ENCODE measurements at regions not wholly inside any gene's neighbourhood (a gene's known extent, or its start where the extent isn't known, plus 50 kb on each side); places are given as distances from the start of the nearest gene placed in this dataset.

DNA sequence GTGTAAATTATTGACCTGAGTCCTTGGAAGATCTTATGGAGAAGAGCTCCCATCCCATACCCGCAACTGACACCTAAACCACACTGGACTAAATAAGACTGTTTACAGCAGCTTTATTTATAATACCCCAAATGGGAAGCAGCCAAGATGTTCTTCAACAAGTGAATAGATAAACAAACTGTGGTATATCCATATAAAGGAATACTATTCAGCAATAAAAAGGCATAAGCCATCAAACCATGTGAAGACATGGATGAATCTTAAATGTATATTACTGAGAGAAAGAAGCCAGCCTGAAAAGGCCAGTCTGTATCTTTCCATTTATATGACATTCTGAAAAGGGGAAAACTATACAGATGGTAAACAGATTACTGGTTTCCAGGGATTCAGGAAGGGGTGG lies 212.7 kb downstream of the TPBG start:
- TF ChIP-seq, protein P1, sequence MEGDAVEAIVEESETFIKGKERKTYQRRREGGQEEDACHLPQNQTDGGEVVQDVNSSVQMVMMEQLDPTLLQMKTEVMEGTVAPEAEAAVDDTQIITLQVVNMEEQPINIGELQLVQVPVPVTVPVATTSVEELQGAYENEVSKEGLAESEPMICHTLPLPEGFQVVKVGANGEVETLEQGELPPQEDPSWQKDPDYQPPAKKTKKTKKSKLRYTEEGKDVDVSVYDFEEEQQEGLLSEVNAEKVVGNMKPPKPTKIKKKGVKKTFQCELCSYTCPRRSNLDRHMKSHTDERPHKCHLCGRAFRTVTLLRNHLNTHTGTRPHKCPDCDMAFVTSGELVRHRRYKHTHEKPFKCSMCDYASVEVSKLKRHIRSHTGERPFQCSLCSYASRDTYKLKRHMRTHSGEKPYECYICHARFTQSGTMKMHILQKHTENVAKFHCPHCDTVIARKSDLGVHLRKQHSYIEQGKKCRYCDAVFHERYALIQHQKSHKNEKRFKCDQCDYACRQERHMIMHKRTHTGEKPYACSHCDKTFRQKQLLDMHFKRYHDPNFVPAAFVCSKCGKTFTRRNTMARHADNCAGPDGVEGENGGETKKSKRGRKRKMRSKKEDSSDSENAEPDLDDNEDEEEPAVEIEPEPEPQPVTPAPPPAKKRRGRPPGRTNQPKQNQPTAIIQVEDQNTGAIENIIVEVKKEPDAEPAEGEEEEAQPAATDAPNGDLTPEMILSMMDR (IDR thresholded peaks at IDR 0.05), result no peak

DNA sequence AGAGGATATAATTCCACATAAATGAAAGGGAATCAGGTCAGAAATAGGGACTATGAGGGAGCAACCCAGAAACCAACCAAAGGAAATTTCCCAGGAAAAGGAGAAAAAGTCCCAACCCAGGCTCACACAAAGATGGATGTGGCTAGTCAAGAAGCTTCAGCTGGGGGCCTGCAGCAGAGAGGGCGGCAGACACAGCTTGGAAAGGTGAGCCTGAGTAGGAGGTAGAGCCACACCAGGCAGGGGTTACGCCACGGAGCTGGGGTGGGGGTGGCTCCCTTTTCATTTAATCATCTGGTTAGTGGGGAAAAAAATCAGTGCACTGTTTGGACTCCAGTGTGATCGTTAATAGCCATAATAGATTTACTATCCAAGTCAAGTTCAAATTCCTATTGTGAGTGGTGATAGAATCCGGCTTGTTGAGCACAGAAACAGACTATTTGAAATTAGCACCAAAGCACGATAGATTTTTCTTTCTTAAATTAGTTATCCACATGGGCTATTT lies 220.6 kb downstream of the TPBG start:
- TF ChIP-seq, protein P1 (IDR thresholded peaks at IDR 0.05), result no peak

DNA sequence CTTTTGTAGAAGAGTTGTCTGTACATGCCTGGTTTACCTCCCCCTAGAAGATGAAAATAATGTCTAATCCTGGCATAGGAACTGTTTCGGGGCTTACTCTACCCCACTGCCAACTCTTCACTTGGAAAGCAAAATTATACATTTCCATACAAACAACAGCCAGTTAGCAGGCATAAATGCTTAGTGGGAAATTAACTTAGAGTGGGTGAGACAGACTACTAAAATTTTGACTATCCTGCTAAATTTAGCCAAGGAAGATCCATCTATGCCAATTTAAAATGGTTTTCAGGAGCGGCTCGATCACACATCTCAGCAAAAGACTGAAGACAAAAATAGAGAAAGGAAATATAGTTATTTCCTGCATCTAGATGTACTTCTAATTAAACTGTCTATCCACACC lies 221.2 kb downstream of the TPBG start:
- TF ChIP-seq, protein P1 (IDR thresholded peaks at IDR 0.05), result no peak

GRCh38 chr6:82588020-82588419 lies 224.4 kb downstream of the TPBG start:
- TF ChIP-seq, protein P1 (IDR thresholded peaks at IDR 0.05), result no peak

DNA sequence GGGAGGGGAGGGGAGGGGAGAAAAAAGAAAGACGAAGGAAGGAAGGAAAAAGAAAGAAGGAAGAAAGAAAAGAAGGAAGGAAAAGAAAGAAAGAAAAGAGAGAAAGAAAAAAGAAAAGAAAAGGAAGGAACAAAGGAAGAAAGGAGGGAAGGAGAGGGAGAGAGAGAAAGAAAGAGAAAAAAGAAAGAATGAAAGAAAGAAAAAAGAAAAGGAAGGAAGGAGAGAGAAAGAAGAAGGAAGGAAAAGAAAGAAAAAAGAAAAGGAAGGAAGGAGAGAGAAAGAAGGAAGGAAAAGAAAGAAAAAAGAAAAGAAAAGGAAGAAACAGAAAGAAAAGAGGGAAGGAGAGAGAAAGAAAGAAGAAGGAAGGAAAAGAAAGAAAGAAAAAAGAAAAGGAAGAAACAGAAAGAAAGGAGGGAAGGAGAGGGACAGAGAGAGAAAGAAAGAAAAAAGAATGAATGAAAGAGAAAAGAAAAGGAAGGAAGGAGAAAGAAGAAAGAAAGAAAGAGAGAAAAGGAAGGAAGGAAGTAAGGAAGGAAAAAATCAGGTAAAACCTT lies 225.3 kb downstream of the TPBG start:
- TF ChIP-seq, protein P1 (IDR thresholded peaks at IDR 0.05), result no peak

GRCh38 chr6:82589509-82590206 lies 226.0 kb downstream of the TPBG start:
- TF ChIP-seq, protein P1 (IDR thresholded peaks at IDR 0.05), result no peak

DNA sequence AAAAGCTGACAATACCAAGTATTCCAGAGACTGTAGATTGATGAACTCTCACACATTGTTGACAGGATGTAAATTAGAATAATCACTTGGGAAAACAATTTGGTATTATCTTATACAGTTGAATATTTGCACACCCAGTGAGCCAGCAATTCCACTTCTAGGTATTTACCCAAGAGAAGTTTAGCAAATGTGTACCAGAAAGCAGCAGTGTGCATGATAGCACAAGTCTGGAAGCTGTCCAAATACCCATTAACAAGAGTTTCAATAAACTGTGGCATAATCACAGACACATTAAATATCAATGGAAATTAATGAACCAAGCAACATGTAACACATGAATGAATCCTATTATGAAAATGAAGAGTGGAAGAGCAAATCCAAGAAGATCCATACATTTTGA lies 233.6 kb downstream of the TPBG start:
- TF ChIP-seq, protein P1 (IDR thresholded peaks at IDR 0.05), result no peak
